ENCODE measurements at regions not wholly inside any gene's neighbourhood (a gene's known extent, or its start where the extent isn't known, plus 50 kb on each side); places are given as distances from the start of the nearest gene placed in this dataset.

- Mint-ChIP-seq H3K4me3 (ENCODE audit: unreplicated experiment) (no peak overlapping the region), H3K36me3 (ENCODE audit: low read depth, unreplicated experiment) (no peaks in the 10 kb centered on the region), H3K4me1 (ENCODE audit: unreplicated experiment) (no peaks in the 10 kb centered on the region), H3K27ac (ENCODE audit: unreplicated experiment) (no peak overlapping the region), H3K9me3 (ENCODE audit: unreplicated experiment) (no peaks in the 10 kb centered on the region), H3K27me3 (ENCODE audit: unreplicated experiment) (no peaks in the 10 kb centered on the region)
- no peak for DNase-seq (ENCODE audit: low spot score)
- TF ChIP-seq CTCF (IDR thresholded peaks at IDR 0.05; ENCODE audit: unreplicated experiment) = no peak
These were observed 148.8 kb downstream of the MBD2 start for GRCh38 chr18:54075689-54076088.

- no peak for DNase-seq (ENCODE audit: low spot score)
- Mint-ChIP-seq H3K4me3 (ENCODE audit: unreplicated experiment) (no peak overlapping the region), H3K4me1 (ENCODE audit: unreplicated experiment) (no peaks in the 10 kb centered on the region), H3K9me3 (ENCODE audit: unreplicated experiment) (no peaks in the 10 kb centered on the region), H3K27ac (ENCODE audit: unreplicated experiment) (no peak overlapping the region), H3K36me3 (ENCODE audit: low read depth, unreplicated experiment) (no peaks in the 10 kb centered on the region), H3K27me3 (ENCODE audit: unreplicated experiment) (no peaks in the 10 kb centered on the region)
- no peak for TF ChIP-seq CTCF (IDR thresholded peaks at IDR 0.05; ENCODE audit: unreplicated experiment)
These were observed 154.7 kb downstream of the MBD2 start for GRCh38 chr18:54069729-54070128.

- Mint-ChIP-seq H3K27ac (ENCODE audit: unreplicated experiment) (no peak overlapping the region), H3K27me3 (ENCODE audit: unreplicated experiment) (no peaks in the 10 kb centered on the region), H3K9me3 (ENCODE audit: unreplicated experiment) (no peaks in the 10 kb centered on the region), H3K36me3 (ENCODE audit: low read depth, unreplicated experiment) (no peaks in the 10 kb centered on the region), H3K4me3 (ENCODE audit: unreplicated experiment) (no peak overlapping the region), H3K4me1 (ENCODE audit: unreplicated experiment) (no peaks in the 10 kb centered on the region)
- no peak for TF ChIP-seq CTCF (IDR thresholded peaks at IDR 0.05; ENCODE audit: unreplicated experiment)
- DNase-seq (ENCODE audit: low spot score) = no peak
These were observed 164.0 kb downstream of the MBD2 start for GRCh38 chr18:54060343-54061005.

GRCh38 chr18:54052732-54053429 is 171.6 kb downstream of the MBD2 start:
- Mint-ChIP-seq H3K9me3 (ENCODE audit: unreplicated experiment) (no peaks in the 10 kb centered on the region), H3K4me3 (ENCODE audit: unreplicated experiment) (no peak overlapping the region), H3K36me3 (ENCODE audit: low read depth, unreplicated experiment) (no peaks in the 10 kb centered on the region), H3K4me1 (ENCODE audit: unreplicated experiment) (peaks cover 4% of the 10 kb centered on the region), H3K27ac (ENCODE audit: unreplicated experiment) (no peak overlapping the region), H3K27me3 (ENCODE audit: unreplicated experiment) (no peaks in the 10 kb centered on the region)
- TF ChIP-seq CTCF (IDR thresholded peaks at IDR 0.05; ENCODE audit: unreplicated experiment) = no peak
- no peak for DNase-seq (ENCODE audit: low spot score)

GRCh38 chr18:54052259-54052658 is 172.2 kb downstream of the MBD2 start:
- no peak for TF ChIP-seq CTCF (IDR thresholded peaks at IDR 0.05; ENCODE audit: unreplicated experiment)
- DNase-seq (ENCODE audit: low spot score) = no peak
- peaks cover 4% of the 10 kb centered on the region for H3K4me1 Mint-ChIP-seq (ENCODE audit: unreplicated experiment)
- no peak overlapping the region for H3K27ac Mint-ChIP-seq (ENCODE audit: unreplicated experiment)
- H3K27me3 Mint-ChIP-seq (ENCODE audit: unreplicated experiment) = no peaks in the 10 kb centered on the region
- H3K36me3 Mint-ChIP-seq (ENCODE audit: low read depth, unreplicated experiment) = no peaks in the 10 kb centered on the region
- H3K4me3 Mint-ChIP-seq (ENCODE audit: unreplicated experiment) = no peak overlapping the region
- no peaks in the 10 kb centered on the region for H3K9me3 Mint-ChIP-seq (ENCODE audit: unreplicated experiment)

All from endothelial cell (in vitro differentiated cells).